Neural cell (in vitro differentiated cells): ENCODE measurements at regions not wholly inside any gene's neighbourhood (a gene's known extent, or its start where the extent isn't known, plus 50 kb on each side); places are given as distances from the start of the nearest gene placed in this dataset.

Experiments
- H2AFZ ChIP-seq: fragments of 200-600, 300-800 bp; sonication (generic), shearing (Covaris generic); 2 replicates; pipeline ENCODE4 v1.6.0; 2014; ENCODE audit warnings: low read depth, mild to moderate bottlenecking, antibody characterized with exemption, low read length, moderate library complexity
- H3F3A ChIP-seq: fragments of 200-600 bp; shearing (Covaris generic); 2 replicates; pipeline ENCODE4 v1.6.1; 2016; ENCODE audit warnings: mild to moderate bottlenecking, moderate library complexity, mixed read lengths, antibody characterized with exemption, low read length; ENCODE audit not compliant: insufficient read depth, poor library complexity, severe bottlenecking
- H3K27ac ChIP-seq: fragments of 200-600, 300-800 bp; sonication (generic), shearing (Covaris generic); 2 replicates; pipeline ENCODE4 v1.5.1; 2014; ENCODE audit warnings: mild to moderate bottlenecking, low read length, moderate library complexity
- H3K27me3 ChIP-seq: fragments of 300-800, 200-600 bp; sonication (generic), shearing (Covaris generic); 2 replicates; pipeline ENCODE4 v1.6.0; 2014; ENCODE audit warnings: mild to moderate bottlenecking, low read depth, low read length, moderate library complexity; ENCODE audit not compliant: insufficient read depth
- H3K36me3 ChIP-seq: fragments of 300-800, 200-600 bp; sonication (generic), shearing (Covaris generic); 2 replicates; pipeline ENCODE4 v1.5.1; 2014; ENCODE audit warnings: mild to moderate bottlenecking, antibody characterized with exemption, low read length, moderate library complexity; ENCODE audit not compliant: insufficient read depth
- H3K4me2 ChIP-seq: fragments of 300-800, 200-600 bp; sonication (generic), shearing (Covaris generic); 2 replicates; pipeline ENCODE4 v1.6.0; 2014; ENCODE audit warnings: mild to moderate bottlenecking, low read length
- H3K4me3 ChIP-seq: fragments of 300-800, 200-600 bp; sonication (generic), shearing (Covaris generic); 2 replicates; pipeline ENCODE4 v1.5.1; 2014; ENCODE audit warnings: mild to moderate bottlenecking, low read length, moderate library complexity
- H3K79me2 ChIP-seq: fragments of 200-600 bp; shearing (Covaris generic); replicated peaks from 2 replicates; pipeline ENCODE4 v1.6.0; 2014; ENCODE audit warnings: mild to moderate bottlenecking, low read length, moderate library complexity; ENCODE audit not compliant: insufficient read depth
- H3K9ac ChIP-seq: fragments of 300-800, 200-600 bp; sonication (generic), shearing (Covaris generic); 2 replicates; pipeline ENCODE4 v1.6.1; 2016; ENCODE audit warnings: mild to moderate bottlenecking, low read length, mixed read lengths
- H3K9me2 ChIP-seq: fragments of 200-600 bp; shearing (Covaris generic); 2 replicates; pipeline ENCODE4 v1.6.1; 2016; ENCODE audit warnings: mild to moderate bottlenecking, low read length, mixed read lengths; ENCODE audit not compliant: insufficient read depth
- H3K9me3 ChIP-seq: fragments of 200-600, 300-800 bp; sonication (generic), shearing (Covaris generic); 2 replicates; pipeline ENCODE4 v1.6.1; 2016; ENCODE audit warnings: mild to moderate bottlenecking, mixed run types, low read length, moderate library complexity, mixed read lengths
- H4K20me1 ChIP-seq: fragments of 200-600 bp; shearing (Covaris generic); 2 replicates; pipeline ENCODE4 v1.6.1; 2016; ENCODE audit warnings: mild to moderate bottlenecking, mixed run types; ENCODE audit not compliant: insufficient read depth
- CTCF ChIP-seq: fragments of 450-650 bp; IDR thresholded peaks from 2 replicates; pipeline ENCODE4 v1.5.1; 2014; ENCODE audit warnings: antibody characterized with exemption, mild to moderate bottlenecking, moderate library complexity; ENCODE audit not compliant: poor library complexity, severe bottlenecking
- EP300 ChIP-seq: fragments of 450-650 bp; conservative IDR thresholded peaks from 2 replicates; pipeline ENCODE4 v1.6.1; 2014; ENCODE audit warnings: antibody characterized with exemption, mild to moderate bottlenecking, moderate library complexity; ENCODE audit not compliant: poor library complexity, severe bottlenecking
- EZH2 ChIP-seq: fragments of 200-600, 300-800 bp; shearing (Covaris generic), sonication (generic); IDR thresholded peaks from 2 replicates; pipeline ENCODE4 v1.6.1; 2014; ENCODE audit warnings: antibody characterized with exemption, low read length, borderline replicate concordance, mild to moderate bottlenecking; ENCODE audit not compliant: insufficient read depth, poor library complexity, severe bottlenecking
- MXI1 ChIP-seq: fragments of 450-650 bp; conservative IDR thresholded peaks from 2 replicates; pipeline ENCODE4 v1.6.1; 2014; ENCODE audit warnings: antibody characterized with exemption, mild to moderate bottlenecking; ENCODE audit not compliant: poor library complexity, severe bottlenecking
- POLR2AphosphoS5 ChIP-seq: IDR thresholded peaks from 2 replicates; pipeline ENCODE4 v1.6.1; 2012
- RAD21 ChIP-seq: fragments of 450-650 bp; conservative IDR thresholded peaks from 2 replicates; pipeline ENCODE4 v1.6.1; 2014; ENCODE audit warnings: antibody characterized with exemption, mild to moderate bottlenecking, moderate library complexity
- SMC3 ChIP-seq: fragments of 450-650 bp; conservative IDR thresholded peaks from 2 replicates; pipeline ENCODE4 v1.6.1; 2014; ENCODE audit warnings: antibody characterized with exemption, mild to moderate bottlenecking, moderate library complexity; ENCODE audit not compliant: poor library complexity
- TAF1 ChIP-seq: IDR thresholded peaks from 2 replicates; pipeline ENCODE4 v1.6.1; 2012; ENCODE audit warnings: low read depth
- TF ChIP-seq, protein P1 (sequence below): IDR thresholded peaks from 2 replicates; pipeline ENCODE4 v1.6.1; 2012; ENCODE audit warnings: borderline replicate concordance

- Histone ChIP-seq H4K20me1 (no peaks in the 10 kb centered on the region), H3K36me3 (no peaks in the 10 kb centered on the region)
- TF ChIP-seq CTCF (no peak), EP300 (no peak), TAF1 (no peak), SMC3 (no peak), POLR2AphosphoS5 (no peak), EZH2 (no peak), MXI1 (no peak), RAD21 (no peak)
- TF ChIP-seq, protein P1, sequence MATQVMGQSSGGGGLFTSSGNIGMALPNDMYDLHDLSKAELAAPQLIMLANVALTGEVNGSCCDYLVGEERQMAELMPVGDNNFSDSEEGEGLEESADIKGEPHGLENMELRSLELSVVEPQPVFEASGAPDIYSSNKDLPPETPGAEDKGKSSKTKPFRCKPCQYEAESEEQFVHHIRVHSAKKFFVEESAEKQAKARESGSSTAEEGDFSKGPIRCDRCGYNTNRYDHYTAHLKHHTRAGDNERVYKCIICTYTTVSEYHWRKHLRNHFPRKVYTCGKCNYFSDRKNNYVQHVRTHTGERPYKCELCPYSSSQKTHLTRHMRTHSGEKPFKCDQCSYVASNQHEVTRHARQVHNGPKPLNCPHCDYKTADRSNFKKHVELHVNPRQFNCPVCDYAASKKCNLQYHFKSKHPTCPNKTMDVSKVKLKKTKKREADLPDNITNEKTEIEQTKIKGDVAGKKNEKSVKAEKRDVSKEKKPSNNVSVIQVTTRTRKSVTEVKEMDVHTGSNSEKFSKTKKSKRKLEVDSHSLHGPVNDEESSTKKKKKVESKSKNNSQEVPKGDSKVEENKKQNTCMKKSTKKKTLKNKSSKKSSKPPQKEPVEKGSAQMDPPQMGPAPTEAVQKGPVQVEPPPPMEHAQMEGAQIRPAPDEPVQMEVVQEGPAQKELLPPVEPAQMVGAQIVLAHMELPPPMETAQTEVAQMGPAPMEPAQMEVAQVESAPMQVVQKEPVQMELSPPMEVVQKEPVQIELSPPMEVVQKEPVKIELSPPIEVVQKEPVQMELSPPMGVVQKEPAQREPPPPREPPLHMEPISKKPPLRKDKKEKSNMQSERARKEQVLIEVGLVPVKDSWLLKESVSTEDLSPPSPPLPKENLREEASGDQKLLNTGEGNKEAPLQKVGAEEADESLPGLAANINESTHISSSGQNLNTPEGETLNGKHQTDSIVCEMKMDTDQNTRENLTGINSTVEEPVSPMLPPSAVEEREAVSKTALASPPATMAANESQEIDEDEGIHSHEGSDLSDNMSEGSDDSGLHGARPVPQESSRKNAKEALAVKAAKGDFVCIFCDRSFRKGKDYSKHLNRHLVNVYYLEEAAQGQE, result no peak
Observed at GRCh38 chr9:32004431-32005076, 379.9 kb upstream of the ACO1 start.

GRCh38 chr9:32010322-32010721 is 374.1 kb upstream of the ACO1 start:
- Histone ChIP-seq H4K20me1 (no peaks in the 10 kb centered on the region), H3K27me3 (no peaks in the 10 kb centered on the region), H3K79me2 (no peaks in the 10 kb centered on the region), H3K9me2 (no peaks in the 10 kb centered on the region), H2AFZ (no peak overlapping the region), H3K4me2 (no peak overlapping the region), H3K4me3 (no peak overlapping the region), H3K27ac (no peak overlapping the region), H3K9me3 (no peaks in the 10 kb centered on the region), H3K9ac (no peak overlapping the region), H3K36me3 (no peaks in the 10 kb centered on the region), H3F3A (no peaks in the 10 kb centered on the region)
- no peak for TF ChIP-seq MXI1
- TF ChIP-seq EP300, result no peak
- no peak for TF ChIP-seq EZH2
- TF ChIP-seq POLR2AphosphoS5, result no peak

More at GRCh38 chr9:32004431-32005076, 379.9 kb upstream of the ACO1 start:
- no peak overlapping the region for H3K4me3 ChIP-seq
- H3K79me2 ChIP-seq, result no peaks in the 10 kb centered on the region
- no peak overlapping the region for H3K9ac ChIP-seq
- H3F3A ChIP-seq, result no peaks in the 10 kb centered on the region
- no peaks in the 10 kb centered on the region for H3K27me3 ChIP-seq
- no peaks in the 10 kb centered on the region for H3K9me3 ChIP-seq
- no peaks in the 10 kb centered on the region for H3K9me2 ChIP-seq
- no peak overlapping the region for H2AFZ ChIP-seq
- H3K27ac ChIP-seq, result no peak overlapping the region
- H3K4me2 ChIP-seq, result no peak overlapping the region
